Ovary (tissue), 3 donors: ENCODE measurements at regions not wholly inside any gene's neighbourhood (a gene's known extent, or its start where the extent isn't known, plus 50 kb on each side); places are given as distances from the start of the nearest gene placed in this dataset.

ENCODE experiments used
- EP300 ChIP-seq: sonication (generic); formaldehyde crosslinking; IDR thresholded peaks from one replicate; pipeline ENCODE4 v1.6.1; 2017; ENCODE audit warnings: antibody characterized with exemption
- POLR2A ChIP-seq: fragments of 450-650 bp; IDR thresholded peaks from one replicate; pipeline ENCODE4 v1.6.1; 2017; ENCODE audit warnings: antibody characterized with exemption, mild to moderate bottlenecking, moderate library complexity
- TF ChIP-seq, protein P1 (sequence below), 3 donors: fragments of 450-650 bp in 2 of 3; fragments of 200-600 bp in 1 of 3; IDR thresholded peaks; one replicate each; pipeline versions ENCODE4 v1.5.1 to v1.8.0; 2016 to 2022; ENCODE audit warnings: antibody characterized with exemption in 3 of 3, mild to moderate bottlenecking in 1 of 3
- donor health status: DM: no; HTN: no; CAD: no.

DNA sequence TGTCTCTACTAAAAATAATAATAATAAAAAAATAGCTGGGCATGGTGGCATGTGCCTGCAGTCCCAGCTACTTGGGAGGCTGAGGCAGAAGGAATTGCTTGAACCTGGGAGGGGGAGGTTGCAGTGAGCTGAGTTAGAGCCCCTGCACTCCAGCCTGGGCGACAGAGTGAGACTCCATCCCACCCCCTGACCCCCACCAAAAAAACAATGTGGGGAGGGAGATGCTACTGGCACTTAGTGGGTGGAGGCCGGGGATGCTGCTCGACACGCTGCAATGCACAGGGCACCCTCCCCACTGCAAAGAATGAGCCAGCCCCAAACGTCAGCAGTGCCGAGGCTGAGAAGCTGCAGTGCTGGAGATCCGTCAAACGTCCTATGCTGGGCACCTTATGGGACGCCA is 77.5 kb upstream of the MAP1LC3B2 start:
- no peak for TF ChIP-seq EP300
- TF ChIP-seq POLR2A = no peak
- TF ChIP-seq, protein P1, sequence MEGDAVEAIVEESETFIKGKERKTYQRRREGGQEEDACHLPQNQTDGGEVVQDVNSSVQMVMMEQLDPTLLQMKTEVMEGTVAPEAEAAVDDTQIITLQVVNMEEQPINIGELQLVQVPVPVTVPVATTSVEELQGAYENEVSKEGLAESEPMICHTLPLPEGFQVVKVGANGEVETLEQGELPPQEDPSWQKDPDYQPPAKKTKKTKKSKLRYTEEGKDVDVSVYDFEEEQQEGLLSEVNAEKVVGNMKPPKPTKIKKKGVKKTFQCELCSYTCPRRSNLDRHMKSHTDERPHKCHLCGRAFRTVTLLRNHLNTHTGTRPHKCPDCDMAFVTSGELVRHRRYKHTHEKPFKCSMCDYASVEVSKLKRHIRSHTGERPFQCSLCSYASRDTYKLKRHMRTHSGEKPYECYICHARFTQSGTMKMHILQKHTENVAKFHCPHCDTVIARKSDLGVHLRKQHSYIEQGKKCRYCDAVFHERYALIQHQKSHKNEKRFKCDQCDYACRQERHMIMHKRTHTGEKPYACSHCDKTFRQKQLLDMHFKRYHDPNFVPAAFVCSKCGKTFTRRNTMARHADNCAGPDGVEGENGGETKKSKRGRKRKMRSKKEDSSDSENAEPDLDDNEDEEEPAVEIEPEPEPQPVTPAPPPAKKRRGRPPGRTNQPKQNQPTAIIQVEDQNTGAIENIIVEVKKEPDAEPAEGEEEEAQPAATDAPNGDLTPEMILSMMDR (IDR thresholded peaks at IDR 0.05) = no peak
